ENCODE measurements at regions not wholly inside any gene's neighbourhood (a gene's known extent, or its start where the extent isn't known, plus 50 kb on each side); places are given as distances from the start of the nearest gene placed in this dataset.
"Not testable (repeated sequence)": the region's sequence is repeated elsewhere in the genome, so short reads cannot be mapped to it uniquely, and the experiment has no call there.

DNA sequence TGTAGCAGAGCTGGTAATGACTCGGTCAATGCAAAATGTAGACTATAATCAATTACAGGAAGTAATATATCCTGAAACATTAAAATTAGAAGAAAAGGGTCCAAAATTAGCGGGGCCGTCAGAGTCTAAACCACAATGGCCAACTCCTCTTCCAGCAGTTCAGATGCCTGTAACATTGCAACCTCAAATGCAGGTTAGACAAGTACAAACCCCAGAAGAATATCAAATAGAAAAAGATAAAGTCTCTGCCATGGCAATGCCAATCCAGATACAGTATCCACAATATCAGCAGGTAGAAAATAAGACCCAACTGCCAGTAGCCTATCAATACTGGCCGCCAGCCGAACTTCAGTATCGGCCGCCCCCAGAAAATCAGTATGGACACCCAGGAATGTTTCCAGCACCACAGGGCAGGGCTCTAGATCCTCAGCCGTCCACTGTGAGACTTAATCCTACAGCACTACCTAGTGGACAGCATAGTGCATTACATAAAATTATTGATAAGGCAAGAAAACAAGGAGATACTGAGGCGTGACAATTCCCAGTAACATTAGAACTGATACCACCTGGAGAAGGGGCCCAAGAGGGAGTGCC is 158.4 kb downstream of the GPX5 start:
- CTCF ChIA-PET = no interaction called here
- TF ChIP-seq, protein P1, sequence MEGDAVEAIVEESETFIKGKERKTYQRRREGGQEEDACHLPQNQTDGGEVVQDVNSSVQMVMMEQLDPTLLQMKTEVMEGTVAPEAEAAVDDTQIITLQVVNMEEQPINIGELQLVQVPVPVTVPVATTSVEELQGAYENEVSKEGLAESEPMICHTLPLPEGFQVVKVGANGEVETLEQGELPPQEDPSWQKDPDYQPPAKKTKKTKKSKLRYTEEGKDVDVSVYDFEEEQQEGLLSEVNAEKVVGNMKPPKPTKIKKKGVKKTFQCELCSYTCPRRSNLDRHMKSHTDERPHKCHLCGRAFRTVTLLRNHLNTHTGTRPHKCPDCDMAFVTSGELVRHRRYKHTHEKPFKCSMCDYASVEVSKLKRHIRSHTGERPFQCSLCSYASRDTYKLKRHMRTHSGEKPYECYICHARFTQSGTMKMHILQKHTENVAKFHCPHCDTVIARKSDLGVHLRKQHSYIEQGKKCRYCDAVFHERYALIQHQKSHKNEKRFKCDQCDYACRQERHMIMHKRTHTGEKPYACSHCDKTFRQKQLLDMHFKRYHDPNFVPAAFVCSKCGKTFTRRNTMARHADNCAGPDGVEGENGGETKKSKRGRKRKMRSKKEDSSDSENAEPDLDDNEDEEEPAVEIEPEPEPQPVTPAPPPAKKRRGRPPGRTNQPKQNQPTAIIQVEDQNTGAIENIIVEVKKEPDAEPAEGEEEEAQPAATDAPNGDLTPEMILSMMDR (conservative IDR thresholded peaks at IDR 0.05; ENCODE audit: low read depth) = peak; percentile 53
- peak; percentile 24 for DNase-seq (ENCODE audit: low spot score)
- POLR2A ChIA-PET (ENCODE audit: low non-redundant PET) = no interaction called here
- no peak overlapping the region for H3K27ac ChIP-seq

DNA sequence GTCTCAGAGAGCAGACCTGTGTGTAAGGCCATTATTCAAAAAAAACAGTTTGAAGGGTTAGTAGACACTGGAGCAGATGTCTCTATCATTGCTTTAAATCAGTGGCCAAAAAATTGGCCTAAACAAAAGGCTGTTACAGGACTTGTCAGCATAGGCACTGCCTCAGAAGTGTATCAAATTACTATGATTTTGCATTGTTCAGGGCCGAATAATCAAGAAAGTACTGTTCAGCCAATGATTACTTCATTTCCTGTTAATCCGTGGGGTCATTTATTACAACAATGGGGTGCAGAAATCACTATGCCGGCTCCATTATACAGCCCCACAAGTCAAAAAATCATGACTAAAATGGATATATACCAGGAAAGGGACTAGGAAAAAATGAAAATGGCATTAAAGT is 160.3 kb downstream of the GPX5 start:
- H3K27ac ChIP-seq; CTCF ChIA-PET; POLR2A ChIA-PET (ENCODE audit: low non-redundant PET); DNase-seq (ENCODE audit: low spot score): not testable (repeated sequence)

DNA sequence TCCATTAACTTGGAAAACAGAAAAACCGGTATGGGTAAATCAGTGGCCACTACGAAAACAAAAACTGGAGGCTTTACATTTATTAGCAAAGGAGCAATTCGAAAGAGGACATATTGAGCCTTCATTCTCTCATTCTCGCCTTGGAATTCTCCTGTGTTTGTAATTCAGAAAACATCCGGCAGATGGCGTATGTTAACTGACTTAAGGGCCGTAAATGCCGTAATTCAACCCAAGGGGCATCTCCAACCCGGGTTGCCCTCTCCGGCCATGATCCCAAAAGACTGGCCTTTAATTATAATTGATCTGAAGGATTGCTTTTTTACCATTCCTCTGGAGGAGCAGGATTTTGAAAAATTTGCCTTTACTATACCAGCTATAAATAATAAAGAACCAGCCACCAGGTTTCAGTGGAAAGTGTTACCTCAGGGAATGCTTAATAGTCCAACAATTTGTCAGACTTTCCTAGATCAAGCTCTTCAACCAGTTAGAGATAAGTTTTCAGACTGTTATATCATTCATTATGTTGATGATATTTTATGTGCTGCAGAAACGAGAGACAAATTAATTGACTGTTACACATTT is 160.9 kb downstream of the GPX5 start:
- POLR2A ChIA-PET (ENCODE audit: low non-redundant PET); H3K27ac ChIP-seq: not testable (repeated sequence)
- peak; percentile 30 for DNase-seq (ENCODE audit: low spot score)
- TF ChIP-seq, protein P1 (conservative IDR thresholded peaks at IDR 0.05; ENCODE audit: low read depth) = peak; percentile 61
- CTCF ChIA-PET = interaction anchor here (0.6 to 0.7 kb wide), 3 partner anchors 144 to 300 kb away, joined by 3 to 4 read pairs (median 3); no protein-coding TSS in a partner anchor

DNA sequence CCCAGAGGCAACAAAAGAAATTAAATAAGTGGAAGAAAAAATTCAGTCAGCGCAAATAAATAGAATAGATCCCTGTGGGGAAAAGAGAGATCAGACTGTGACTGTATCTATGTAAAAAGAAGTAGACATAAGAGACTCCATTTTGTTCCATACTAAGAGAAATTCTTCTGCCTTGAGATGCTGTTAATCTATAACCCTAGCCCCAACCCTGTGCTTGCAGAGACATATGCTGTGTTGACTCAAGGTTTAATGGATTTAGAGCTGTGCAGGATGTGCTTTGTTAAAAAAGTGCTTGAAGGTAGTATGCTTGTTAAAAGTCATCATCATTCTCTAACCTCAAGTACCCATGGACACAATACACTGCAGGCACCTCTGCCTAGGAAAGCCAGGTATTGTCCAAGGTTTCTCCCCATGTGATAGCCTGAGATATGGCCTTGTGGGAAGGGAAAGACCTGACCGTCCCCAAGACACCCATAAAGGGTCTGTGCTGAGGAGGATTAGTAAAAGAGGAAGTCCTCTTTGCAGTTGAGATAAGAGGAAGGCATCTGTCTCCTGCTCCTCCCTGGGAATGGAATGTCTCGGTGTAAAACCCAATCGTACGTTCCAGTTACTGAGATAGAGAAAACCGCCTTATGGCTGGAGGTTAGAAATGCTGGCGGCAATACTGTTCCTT is 161.8 kb downstream of the GPX5 start:
- CTCF ChIA-PET = interaction anchor here (0.6 to 0.7 kb wide), 2 partner anchors 145 to 301 kb away, joined by 3 to 4 read pairs; no protein-coding TSS in a partner anchor
- H3K27ac ChIP-seq; DNase-seq (ENCODE audit: low spot score); POLR2A ChIA-PET (ENCODE audit: low non-redundant PET): not testable (repeated sequence)

DNA sequence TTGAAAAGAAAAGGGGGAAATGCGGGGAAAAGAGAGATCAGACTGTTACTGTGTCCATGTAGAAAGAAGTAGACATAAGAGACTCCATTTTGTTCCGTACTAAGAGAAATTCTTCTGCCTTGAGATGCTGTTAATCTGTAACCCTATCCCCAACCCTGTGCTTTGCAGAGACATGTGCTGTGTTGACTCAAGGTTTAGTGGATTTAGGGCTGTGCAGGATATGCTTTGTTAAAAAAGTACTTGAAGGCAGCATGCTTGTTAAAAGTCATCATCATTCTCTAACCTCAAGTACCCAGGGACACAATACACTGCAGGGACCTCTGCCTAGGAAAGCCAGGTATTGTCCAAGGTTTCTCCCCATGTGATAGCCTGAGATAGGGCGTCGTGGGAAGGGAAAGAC is 166.3 kb downstream of the GPX5 start:
- CTCF ChIA-PET; H3K27ac ChIP-seq; POLR2A ChIA-PET (ENCODE audit: low non-redundant PET); DNase-seq (ENCODE audit: low spot score): not testable (repeated sequence)

DNA sequence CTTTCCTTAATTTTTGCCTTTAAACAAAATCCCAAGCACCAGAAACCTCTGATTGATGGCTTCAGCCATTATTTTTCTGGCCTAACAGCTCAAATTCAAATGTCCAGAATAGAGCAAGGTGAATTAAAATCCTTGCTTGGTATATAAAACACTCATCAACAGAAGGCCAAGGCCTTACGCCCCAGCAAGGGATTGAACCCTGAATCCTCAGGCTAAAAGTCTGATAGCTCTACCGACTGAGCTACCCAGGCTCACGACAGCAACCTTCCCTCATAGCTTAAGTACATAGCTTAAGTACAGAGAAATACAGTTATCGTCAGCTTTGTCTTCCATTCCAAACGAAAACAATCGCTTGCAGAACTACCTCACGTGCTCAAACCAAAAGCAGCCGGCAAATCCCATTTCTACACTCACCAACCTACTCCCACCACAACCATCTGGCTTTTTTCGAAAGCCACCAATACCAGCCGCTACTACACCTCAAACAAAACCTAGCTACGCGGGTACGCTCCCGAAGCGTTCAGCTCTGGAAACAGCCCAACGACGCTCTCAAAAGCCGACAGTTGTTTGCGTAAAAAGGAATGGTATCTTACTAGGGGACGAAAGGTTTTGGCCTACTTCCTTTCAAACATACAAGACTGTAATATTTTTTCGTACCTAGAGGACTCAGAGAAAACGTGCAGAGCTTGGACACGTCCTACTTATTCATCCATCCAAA is 167.5 kb downstream of the GPX5 start:
- DNase-seq (ENCODE audit: low spot score) = no peak
- no peak overlapping the region for H3K27ac ChIP-seq
- ChIA-PET POLR2A (ENCODE audit: low non-redundant PET) (no interaction called here), CTCF (no interaction called here)
- TF ChIP-seq, protein P1 (conservative IDR thresholded peaks at IDR 0.05; ENCODE audit: low read depth) = no peak

DNA sequence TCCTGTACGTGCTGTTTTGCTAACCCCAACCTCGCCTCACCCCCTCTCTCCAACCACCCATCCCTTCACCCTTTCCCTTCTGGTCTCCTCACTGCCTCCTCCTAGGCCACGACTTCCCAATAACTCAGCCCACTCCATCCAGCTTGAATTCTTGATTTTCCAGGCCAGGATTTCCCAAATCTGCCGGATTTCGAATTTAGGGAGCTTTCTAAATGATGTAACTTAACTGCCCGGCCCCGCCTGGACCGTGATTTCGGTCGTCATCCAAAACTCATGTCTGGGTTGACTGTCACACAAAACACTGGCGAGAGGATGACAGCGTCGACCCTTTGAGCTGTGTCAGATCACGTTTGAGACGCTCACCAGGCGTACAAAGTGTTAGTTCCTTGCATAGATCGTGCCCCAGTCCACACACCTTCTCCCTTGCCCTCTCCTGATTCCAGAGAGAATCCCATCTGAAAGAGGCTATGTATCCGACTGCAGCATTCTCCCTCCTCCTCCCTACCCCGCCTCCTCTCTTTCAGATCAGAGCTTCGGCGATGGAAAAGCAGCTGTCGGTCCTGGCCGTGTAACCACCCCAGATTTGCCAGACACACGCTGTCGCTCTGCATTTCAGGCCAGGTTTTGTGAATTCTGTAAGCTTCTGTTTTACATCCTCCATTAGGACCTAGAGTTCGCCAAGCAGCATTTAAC is 168.2 kb downstream of the GPX5 start:
- ChIA-PET CTCF (no interaction called here), POLR2A (ENCODE audit: low non-redundant PET) (no interaction called here)
- no peak for DNase-seq (ENCODE audit: low spot score)
- no peak overlapping the region for H3K27ac ChIP-seq
- TF ChIP-seq, protein P1 (conservative IDR thresholded peaks at IDR 0.05; ENCODE audit: low read depth) = no peak

Data from RWPE1 (cell line).